ENCODE measurements at regions not wholly inside any gene's neighbourhood (a gene's known extent, or its start where the extent isn't known, plus 50 kb on each side); places are given as distances from the start of the nearest gene placed in this dataset.

GRCh38 chr2:14790041-14790640 lies 157.6 kb downstream of the LRATD1 start:
- TF ChIP-seq, protein P1, sequence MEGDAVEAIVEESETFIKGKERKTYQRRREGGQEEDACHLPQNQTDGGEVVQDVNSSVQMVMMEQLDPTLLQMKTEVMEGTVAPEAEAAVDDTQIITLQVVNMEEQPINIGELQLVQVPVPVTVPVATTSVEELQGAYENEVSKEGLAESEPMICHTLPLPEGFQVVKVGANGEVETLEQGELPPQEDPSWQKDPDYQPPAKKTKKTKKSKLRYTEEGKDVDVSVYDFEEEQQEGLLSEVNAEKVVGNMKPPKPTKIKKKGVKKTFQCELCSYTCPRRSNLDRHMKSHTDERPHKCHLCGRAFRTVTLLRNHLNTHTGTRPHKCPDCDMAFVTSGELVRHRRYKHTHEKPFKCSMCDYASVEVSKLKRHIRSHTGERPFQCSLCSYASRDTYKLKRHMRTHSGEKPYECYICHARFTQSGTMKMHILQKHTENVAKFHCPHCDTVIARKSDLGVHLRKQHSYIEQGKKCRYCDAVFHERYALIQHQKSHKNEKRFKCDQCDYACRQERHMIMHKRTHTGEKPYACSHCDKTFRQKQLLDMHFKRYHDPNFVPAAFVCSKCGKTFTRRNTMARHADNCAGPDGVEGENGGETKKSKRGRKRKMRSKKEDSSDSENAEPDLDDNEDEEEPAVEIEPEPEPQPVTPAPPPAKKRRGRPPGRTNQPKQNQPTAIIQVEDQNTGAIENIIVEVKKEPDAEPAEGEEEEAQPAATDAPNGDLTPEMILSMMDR (IDR thresholded peaks at IDR 0.05), result no peak
- no peak for TF ChIP-seq EP300 (IDR thresholded peaks at IDR 0.05)
